WTC11 (cell line): ENCODE measurements at regions not wholly inside any gene's neighbourhood (a gene's known extent, or its start where the extent isn't known, plus 50 kb on each side); places are given as distances from the start of the nearest gene placed in this dataset.

Experiments
- ATF2 ChIP-seq: sonication (generic); formaldehyde crosslinking; IDR thresholded peaks from 2 replicates; pipeline ENCODE4 v1.8.1; 2022; ENCODE audit warnings: low read depth, missing genetic modification reagents, borderline replicate concordance
- CREB1 ChIP-seq: sonication (generic); formaldehyde crosslinking; IDR thresholded peaks from 2 replicates; pipeline ENCODE4 v1.8.0; 2023; ENCODE audit warnings: mild to moderate bottlenecking, missing genetic modification reagents
- ESRRA ChIP-seq: sonication (generic); formaldehyde crosslinking; IDR thresholded peaks from 2 replicates; pipeline ENCODE4 v1.8.1; 2022; ENCODE audit warnings: mild to moderate bottlenecking, missing genetic modification reagents, borderline replicate concordance
- NFYB ChIP-seq: sonication (generic); formaldehyde crosslinking; conservative IDR thresholded peaks from 2 replicates; pipeline ENCODE4 v1.8.0; 2022; ENCODE audit warnings: low read depth, missing genetic modification reagents
- NR1H2 ChIP-seq: sonication (generic); formaldehyde crosslinking; IDR thresholded peaks from 2 replicates; pipeline ENCODE4 v1.9.0; 2021; ENCODE audit warnings: mild to moderate bottlenecking, moderate library complexity, missing genetic modification reagents
- ZNF121 ChIP-seq: sonication (generic); formaldehyde crosslinking; IDR thresholded peaks from 2 replicates; pipeline ENCODE4 v1.8.0; 2023; ENCODE audit warnings: missing genetic modification reagents
- TF ChIP-seq, protein P1 (sequence below): fragments of 200-600 bp; IDR thresholded peaks from 2 replicates; pipeline ENCODE4 v1.8.0; 2022; ENCODE audit warnings: antibody characterized with exemption
- TF ChIP-seq, protein P2 (sequence below): sonication (generic); formaldehyde crosslinking; IDR thresholded peaks from 2 replicates; pipeline ENCODE4 v1.8.0; 2022; ENCODE audit warnings: mild to moderate bottlenecking, missing genetic modification reagents
- TF ChIP-seq, protein P3 (sequence below): fragments of 250-450 bp; sonication (Bioruptor Pico); conservative IDR thresholded peaks from 2 replicates; pipeline ENCODE4 v1.9.0; 2021; ENCODE audit warnings: mild to moderate bottlenecking

DNA sequence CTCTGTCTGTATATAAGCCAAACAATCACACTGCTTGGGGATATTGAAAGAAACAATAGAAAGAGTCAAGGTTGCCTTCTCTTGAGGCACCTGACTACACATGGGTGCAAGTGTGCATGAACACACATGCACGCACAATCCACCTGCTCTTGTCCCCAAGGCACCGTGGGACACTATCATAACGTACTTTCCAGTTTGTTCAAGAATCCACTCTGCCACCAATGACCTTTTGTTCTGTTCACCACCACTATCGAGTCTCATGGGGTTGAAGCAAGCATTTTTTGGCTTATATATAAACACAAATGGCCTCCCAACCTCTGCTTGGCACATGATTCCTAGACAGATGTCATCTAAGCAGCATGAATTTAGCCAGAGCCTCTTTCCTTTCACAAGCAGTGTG is 365.4 kb downstream of the EMP1 start:
- TF ChIP-seq, protein P1, sequence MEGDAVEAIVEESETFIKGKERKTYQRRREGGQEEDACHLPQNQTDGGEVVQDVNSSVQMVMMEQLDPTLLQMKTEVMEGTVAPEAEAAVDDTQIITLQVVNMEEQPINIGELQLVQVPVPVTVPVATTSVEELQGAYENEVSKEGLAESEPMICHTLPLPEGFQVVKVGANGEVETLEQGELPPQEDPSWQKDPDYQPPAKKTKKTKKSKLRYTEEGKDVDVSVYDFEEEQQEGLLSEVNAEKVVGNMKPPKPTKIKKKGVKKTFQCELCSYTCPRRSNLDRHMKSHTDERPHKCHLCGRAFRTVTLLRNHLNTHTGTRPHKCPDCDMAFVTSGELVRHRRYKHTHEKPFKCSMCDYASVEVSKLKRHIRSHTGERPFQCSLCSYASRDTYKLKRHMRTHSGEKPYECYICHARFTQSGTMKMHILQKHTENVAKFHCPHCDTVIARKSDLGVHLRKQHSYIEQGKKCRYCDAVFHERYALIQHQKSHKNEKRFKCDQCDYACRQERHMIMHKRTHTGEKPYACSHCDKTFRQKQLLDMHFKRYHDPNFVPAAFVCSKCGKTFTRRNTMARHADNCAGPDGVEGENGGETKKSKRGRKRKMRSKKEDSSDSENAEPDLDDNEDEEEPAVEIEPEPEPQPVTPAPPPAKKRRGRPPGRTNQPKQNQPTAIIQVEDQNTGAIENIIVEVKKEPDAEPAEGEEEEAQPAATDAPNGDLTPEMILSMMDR: no peak
- TF ChIP-seq CREB1 (CRISPR knock-in tag) (no peak), NFYB (CRISPR knock-in tag) (no peak), ZNF121 (no peak), NR1H2 (no peak), ESRRA (CRISPR knock-in tag) (no peak), ATF2 (CRISPR knock-in tag) (no peak)
- TF ChIP-seq, protein P2, sequence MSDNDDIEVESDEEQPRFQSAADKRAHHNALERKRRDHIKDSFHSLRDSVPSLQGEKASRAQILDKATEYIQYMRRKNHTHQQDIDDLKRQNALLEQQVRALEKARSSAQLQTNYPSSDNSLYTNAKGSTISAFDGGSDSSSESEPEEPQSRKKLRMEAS (CRISPR knock-in tag): no peak
- TF ChIP-seq, protein P3, sequence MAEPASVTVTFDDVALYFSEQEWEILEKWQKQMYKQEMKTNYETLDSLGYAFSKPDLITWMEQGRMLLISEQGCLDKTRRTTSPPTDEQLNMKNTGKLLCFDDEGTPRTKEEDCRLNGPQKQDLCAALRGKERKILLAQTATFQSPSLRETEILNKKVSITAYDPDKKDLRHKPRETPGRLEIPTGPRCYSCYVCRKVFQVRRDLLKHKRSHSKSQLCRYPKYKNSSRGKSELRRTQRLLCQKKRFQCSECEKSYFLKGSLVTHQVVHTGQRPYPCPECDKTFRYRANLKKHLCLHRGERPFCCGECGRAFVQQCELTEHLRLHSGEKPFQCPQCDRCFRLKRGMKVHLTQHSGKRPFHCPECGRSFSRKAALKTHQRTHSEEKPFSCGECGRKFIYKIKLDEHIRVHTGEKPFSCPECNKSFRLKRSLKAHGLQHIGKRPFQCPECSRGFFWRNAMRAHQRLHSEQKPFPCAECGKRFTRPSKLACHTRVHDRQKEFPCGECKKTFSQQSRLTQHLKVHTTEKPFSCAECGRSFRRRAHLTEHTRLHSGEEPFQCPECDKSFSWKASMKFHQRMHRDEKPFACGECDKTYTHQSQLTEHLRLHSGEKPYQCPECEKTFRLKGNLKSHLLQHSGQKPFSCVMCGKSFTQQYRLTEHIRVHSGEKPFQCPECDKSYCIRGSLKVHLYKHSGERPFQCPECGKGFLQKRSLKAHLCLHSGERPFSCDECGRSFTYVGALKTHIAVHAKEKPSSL (CRISPR knock-in tag): no peak
